PC-9 (cell line): ENCODE measurements at regions not wholly inside any gene's neighbourhood (a gene's known extent, or its start where the extent isn't known, plus 50 kb on each side); places are given as distances from the start of the nearest gene placed in this dataset.

Source experiments
- CTCF ChIP-seq: fragments of 200-600 bp; sonication (generic); conservative IDR thresholded peaks from 2 replicates; pipeline ENCODE4 v1.6.1; 2017; ENCODE audit warnings: mixed run types, antibody characterized with exemption, mild to moderate bottlenecking, moderate library complexity
- EZH2 ChIP-seq: fragments of 200-600 bp; sonication (generic); IDR thresholded peaks from 2 replicates; pipeline ENCODE4 v1.8.0; 2017; ENCODE audit warnings: antibody characterized with exemption, low read depth

GRCh38 chr2:219765231-219765911, 137.9 kb downstream of the SLC4A3 start:
- TF ChIP-seq CTCF: no peak
- TF ChIP-seq EZH2: no peak
